CD14-positive monocyte (primary cell): ENCODE measurements at regions not wholly inside any gene's neighbourhood (a gene's known extent, or its start where the extent isn't known, plus 50 kb on each side); places are given as distances from the start of the nearest gene placed in this dataset.

Source experiments
- DNase-seq, 3 donors: peaks; one replicate each; pipeline ENCODE4 v3.0.0-alpha.2; 2011 to 2022
- H2AFZ ChIP-seq: 2 replicates; pipeline ENCODE4 v1.6.0; 2012; ENCODE audit warnings: mild to moderate bottlenecking, low read depth, low read length, inconsistent platforms; ENCODE audit not compliant: insufficient read depth, poor library complexity, severe bottlenecking
- H3K27ac ChIP-seq, 2 donors: 1 replicate in 1 of 2; 2 replicates in 1 of 2; pipeline ENCODE4 v1.5.1; 2012 to 2013; ENCODE audit warnings: low read length in 2 of 2, control low read depth in 1 of 2, inconsistent platforms in 1 of 2, low read depth in 1 of 2, mild to moderate bottlenecking in 1 of 2
- H3K27me3 ChIP-seq, 2 donors: one replicate each; pipeline versions ENCODE4 v1.6.0 to v1.6.1; 2011 to 2013; ENCODE audit warnings: low read length in 2 of 2; ENCODE audit not compliant: control insufficient read depth in 2 of 2, insufficient read depth in 2 of 2
- H3K36me3 ChIP-seq, 2 donors: replicated peaks in 1 of 2; 1 replicate in 1 of 2; 2 replicates in 1 of 2; pipeline versions ENCODE4 v1.5.1 to v1.6.1; 2012 to 2013; ENCODE audit warnings: low read length in 2 of 2, control low read depth in 1 of 2, inconsistent platforms in 1 of 2, mild to moderate bottlenecking in 1 of 2; ENCODE audit not compliant: insufficient read depth in 2 of 2, control insufficient read depth in 1 of 2
- H3K4me1 ChIP-seq, 2 donors: 1 replicate in 1 of 2; 2 replicates in 1 of 2; pipeline versions ENCODE4 v1.5.1 to v1.6.1; 2012 to 2013; ENCODE audit warnings: low read length in 2 of 2, control low read depth in 1 of 2, inconsistent platforms in 1 of 2, mild to moderate bottlenecking in 1 of 2, moderate library complexity in 1 of 2; ENCODE audit not compliant: insufficient read depth in 2 of 2, control insufficient read depth in 1 of 2
- H3K4me2 ChIP-seq: replicated peaks from 2 replicates; pipeline ENCODE3; 2012; ENCODE audit warnings: low read length, moderate library complexity, mild to moderate bottlenecking; ENCODE audit not compliant: poor library complexity, severe bottlenecking; ENCODE audit errors: extremely low read depth
- H3K4me3 ChIP-seq, 3 experiments: fragments of 200-600 bp in 1 of 3; sonication (generic) in 1 of 3; replicated peaks in 1 of 3; 1 replicate in 2 of 3; 2 replicates in 1 of 3; pipeline ENCODE4 v1.5.1; 2011 to 2013; ENCODE audit warnings: low read length in 3 of 3, mild to moderate bottlenecking in 3 of 3, control low read depth in 2 of 3, low read depth in 2 of 3, inconsistent platforms in 1 of 3, moderate library complexity in 1 of 3
- H3K79me2 ChIP-seq: 2 replicates; pipeline ENCODE4 v1.6.0; 2012; ENCODE audit warnings: mild to moderate bottlenecking, control low read depth, inconsistent platforms, low read length, moderate library complexity; ENCODE audit not compliant: insufficient read depth
- H3K9ac ChIP-seq: 2 replicates; pipeline ENCODE4 v1.6.0; 2017; ENCODE audit warnings: low read length, mild to moderate bottlenecking; ENCODE audit not compliant: insufficient read depth, poor library complexity, severe bottlenecking
- H3K9me3 ChIP-seq, 2 donors: replicated peaks in 1 of 2; 1 replicate in 1 of 2; 2 replicates in 1 of 2; pipeline versions ENCODE4 v1.5.1 to v1.6.1; 2012 to 2013; ENCODE audit warnings: low read length in 2 of 2, control low read depth in 1 of 2; ENCODE audit not compliant: control insufficient read depth in 1 of 2, insufficient read depth in 1 of 2
- H4K20me1 ChIP-seq: 2 replicates; pipeline ENCODE4 v1.6.0; 2012; ENCODE audit warnings: mild to moderate bottlenecking, low read length, control low read depth, moderate library complexity; ENCODE audit not compliant: insufficient read depth
- H3K27ac Mint-ChIP-seq, 7 donors: one replicate each; pipeline ENCODE4 v1.8.0; 2020; ENCODE audit warnings: mild to moderate bottlenecking in 7 of 7, mixed read lengths in 7 of 7, moderate library complexity in 6 of 7, inconsistent platforms in 2 of 7
- H3K27me3 Mint-ChIP-seq, 3 donors: one replicate each; pipeline ENCODE4 v1.8.0; 2021 to 2022; ENCODE audit warnings: low read depth in 3 of 3, mild to moderate bottlenecking in 3 of 3, mixed read lengths in 3 of 3, moderate library complexity in 3 of 3, inconsistent platforms in 1 of 3
- H3K36me3 Mint-ChIP-seq, 2 donors: one replicate each; pipeline ENCODE4 v1.8.0; 2020; ENCODE audit warnings: mixed read lengths in 2 of 2, inconsistent platforms in 1 of 2, mild to moderate bottlenecking in 1 of 2
- H3K4me1 Mint-ChIP-seq: one replicate; pipeline ENCODE4 v1.8.0; 2020; ENCODE audit warnings: mild to moderate bottlenecking, mixed read lengths
- H3K4me3 Mint-ChIP-seq, 2 donors: one replicate each; pipeline ENCODE4 v1.8.0; 2020; ENCODE audit warnings: mild to moderate bottlenecking in 2 of 2, mixed read lengths in 2 of 2, moderate library complexity in 1 of 2
- H3K9me3 Mint-ChIP-seq, 7 donors: one replicate each; pipeline ENCODE4 v1.8.0; 2020 to 2022; ENCODE audit warnings: mixed read lengths in 7 of 7, mild to moderate bottlenecking in 6 of 7, moderate library complexity in 6 of 7, inconsistent platforms in 2 of 7
- WGBS: methylation state at CpG from one replicate; pipeline ENCODE4 v1.1.5; 2013; ENCODE audit warnings: missing lambda C conversion rate; ENCODE audit not compliant: insufficient coverage; 5-methylcytosine and 5-hydroxymethylcytosine counted together
- intact Hi-C, 2 donors: fragments of 100-400 bp; cut with micrococcal nuclease; formaldehyde crosslinking; loops; one replicate each; pipeline versions ENCODE4 v1.15.0 to v1.15.1; 2023
- TF ChIP-seq, protein P1 (sequence below): fragments of 200-600 bp; IDR thresholded peaks from one replicate; pipeline ENCODE4 v1.8.0; 2022; ENCODE audit warnings: antibody characterized with exemption, mild to moderate bottlenecking

- WGBS = 23% methylated on average over 8 of the region's 10 CpGs
- Mint-ChIP-seq H3K9me3 (peaks cover 0 to 6% (median 2%) of the 10 kb centered on the region in 7 donors), H3K36me3 (no peaks in the 10 kb centered on the region), H3K27me3 (no peaks in the 10 kb centered on the region), H3K27ac (no peak overlapping the region), H3K4me1 (peaks cover 5% of the 10 kb centered on the region), H3K4me3 (no peak overlapping the region)
- H3K79me2 ChIP-seq = no peaks in the 10 kb centered on the region
- no peak overlapping the region for H2AFZ ChIP-seq
- no peaks in the 10 kb centered on the region for H4K20me1 ChIP-seq
- H3K9me3 ChIP-seq = peaks cover 0 to 3% of the 10 kb centered on the region in 2 donors
- H3K4me2 ChIP-seq = no peak overlapping the region
- intact Hi-C loops = no loop called here
- H3K4me3 ChIP-seq = no peak overlapping the region
- H3K36me3 ChIP-seq = no peaks in the 10 kb centered on the region
- no peaks in the 10 kb centered on the region for H3K27me3 ChIP-seq
- no peak overlapping the region for H3K9ac ChIP-seq
- DNase-seq = no peak
- TF ChIP-seq, protein P1, sequence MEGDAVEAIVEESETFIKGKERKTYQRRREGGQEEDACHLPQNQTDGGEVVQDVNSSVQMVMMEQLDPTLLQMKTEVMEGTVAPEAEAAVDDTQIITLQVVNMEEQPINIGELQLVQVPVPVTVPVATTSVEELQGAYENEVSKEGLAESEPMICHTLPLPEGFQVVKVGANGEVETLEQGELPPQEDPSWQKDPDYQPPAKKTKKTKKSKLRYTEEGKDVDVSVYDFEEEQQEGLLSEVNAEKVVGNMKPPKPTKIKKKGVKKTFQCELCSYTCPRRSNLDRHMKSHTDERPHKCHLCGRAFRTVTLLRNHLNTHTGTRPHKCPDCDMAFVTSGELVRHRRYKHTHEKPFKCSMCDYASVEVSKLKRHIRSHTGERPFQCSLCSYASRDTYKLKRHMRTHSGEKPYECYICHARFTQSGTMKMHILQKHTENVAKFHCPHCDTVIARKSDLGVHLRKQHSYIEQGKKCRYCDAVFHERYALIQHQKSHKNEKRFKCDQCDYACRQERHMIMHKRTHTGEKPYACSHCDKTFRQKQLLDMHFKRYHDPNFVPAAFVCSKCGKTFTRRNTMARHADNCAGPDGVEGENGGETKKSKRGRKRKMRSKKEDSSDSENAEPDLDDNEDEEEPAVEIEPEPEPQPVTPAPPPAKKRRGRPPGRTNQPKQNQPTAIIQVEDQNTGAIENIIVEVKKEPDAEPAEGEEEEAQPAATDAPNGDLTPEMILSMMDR = peak; percentile 43
- H3K27ac ChIP-seq = no peak overlapping the region
- no peaks in the 10 kb centered on the region for H3K4me1 ChIP-seq
Observed at GRCh38 chr12:127677537-127678131, 589.3 kb upstream of the TMEM132C start.

DNA sequence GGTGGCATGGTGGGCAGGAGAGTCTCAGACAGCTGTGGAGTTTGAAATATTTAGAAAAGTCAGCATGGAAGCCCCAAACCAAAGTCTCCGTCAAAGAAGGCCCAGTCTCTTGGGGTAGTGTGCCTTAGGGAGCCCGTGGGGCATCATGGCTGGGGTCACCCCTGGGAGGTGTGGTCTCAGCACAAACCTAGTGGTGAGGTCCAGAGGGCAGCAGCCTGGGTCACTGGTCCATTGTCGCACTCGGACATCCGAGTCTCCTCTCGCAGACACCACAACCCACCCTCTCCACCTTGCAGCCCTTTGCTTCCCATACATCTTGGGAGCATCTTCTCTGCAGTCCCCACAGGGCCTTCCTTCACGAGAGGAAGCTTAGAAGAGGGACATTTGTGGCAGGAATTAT lies 588.0 kb upstream of the TMEM132C start:
- no peak for DNase-seq
- peaks cover 5% of the 10 kb centered on the region for H3K4me1 Mint-ChIP-seq
- H3K27me3 Mint-ChIP-seq = peaks cover 0 to 6% (median 0%) of the 10 kb centered on the region in 3 donors
- no peaks in the 10 kb centered on the region for H3K4me1 ChIP-seq
- H3K9me3 Mint-ChIP-seq = peaks cover 0 to 9% (median 2%) of the 10 kb centered on the region in 7 donors
- no peak overlapping the region for H3K9ac ChIP-seq
- no peak overlapping the region for H2AFZ ChIP-seq
- TF ChIP-seq, protein P1 = no peak
- no peak overlapping the region for H3K4me2 ChIP-seq
- intact Hi-C loops = no loop called here
- H3K9me3 ChIP-seq = peaks cover 0 to 3% of the 10 kb centered on the region in 2 donors
- WGBS = 88% methylated on average over 2 of the region's 7 CpGs
- H3K79me2 ChIP-seq = no peaks in the 10 kb centered on the region
- no peaks in the 10 kb centered on the region for H3K27me3 ChIP-seq
- H3K27ac ChIP-seq = no peak overlapping the region
- no peaks in the 10 kb centered on the region for H3K36me3 ChIP-seq
- H3K4me3 ChIP-seq = no peak overlapping the region
- H3K36me3 Mint-ChIP-seq = no peaks in the 10 kb centered on the region
- no peaks in the 10 kb centered on the region for H4K20me1 ChIP-seq
- H3K27ac Mint-ChIP-seq = no peak overlapping the region
- no peak overlapping the region for H3K4me3 Mint-ChIP-seq
